ENCODE measurements at regions not wholly inside any gene's neighbourhood (a gene's known extent, or its start where the extent isn't known, plus 50 kb on each side); places are given as distances from the start of the nearest gene placed in this dataset.

DNA sequence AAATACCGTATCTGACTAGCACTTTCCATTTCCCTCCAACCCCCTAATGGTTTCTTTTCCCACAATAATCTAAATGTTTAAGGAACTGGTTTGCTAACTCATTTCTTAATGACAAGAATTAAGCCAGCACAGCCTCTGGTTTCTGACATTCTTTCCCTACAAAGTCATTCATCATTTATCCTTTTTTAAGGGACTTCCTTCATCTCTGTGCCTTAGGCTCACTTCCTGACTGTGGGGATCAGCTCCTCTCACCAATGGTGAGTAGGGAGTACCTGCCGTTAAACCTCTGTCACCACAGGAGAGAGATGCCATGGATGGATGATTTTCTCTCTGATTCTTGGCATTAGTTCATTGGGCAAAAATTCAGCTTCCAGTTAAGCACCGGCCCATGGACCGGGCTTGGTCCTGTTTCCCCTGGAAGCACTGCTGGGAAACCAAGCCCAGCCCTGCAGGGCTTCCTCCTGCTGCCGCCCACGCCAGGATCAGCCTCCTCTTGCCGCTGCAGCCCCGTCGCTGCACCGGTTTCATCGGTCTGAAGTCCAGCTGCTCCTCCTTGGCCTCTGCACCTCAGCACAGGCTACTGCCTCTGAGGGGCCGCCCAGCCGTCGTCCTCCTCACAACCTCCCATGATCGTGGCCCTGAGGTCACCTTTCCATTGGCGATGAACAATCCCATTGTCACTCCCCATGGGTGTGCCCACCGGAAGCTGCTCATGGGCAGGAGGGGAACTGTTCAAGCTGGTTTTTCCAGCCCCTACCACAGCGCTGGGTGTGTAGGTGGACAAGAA lies 64.0 kb upstream of the ZNF516 start:
- TF ChIP-seq POU5F1 (IDR thresholded peaks at IDR 0.05; ENCODE audit: low read depth, low read length), result no peak
- no peak for TF ChIP-seq KDM5A (IDR thresholded peaks at IDR 0.05; ENCODE audit: low read length)
- TF ChIP-seq SP2 (IDR thresholded peaks at IDR 0.05; ENCODE audit: low read length), result no peak

Measured in H1 (cell line).